ENCODE measurements at regions not wholly inside any gene's neighbourhood (a gene's known extent, or its start where the extent isn't known, plus 50 kb on each side); places are given as distances from the start of the nearest gene placed in this dataset.

- H3K27me3 Mint-ChIP-seq, result no peaks in the 10 kb centered on the region
- H3K4me1 Mint-ChIP-seq, result no peaks in the 10 kb centered on the region
Measured at GRCh38 chr11:96885912-96886311, 496.1 kb downstream of the JRKL start.

GRCh38 chr11:96893988-96894387, 504.2 kb downstream of the JRKL start:
- Mint-ChIP-seq H3K27ac (no peak overlapping the region), H3K36me3 (no peaks in the 10 kb centered on the region), H3K27me3 (no peaks in the 10 kb centered on the region), H3K4me3 (no peak overlapping the region), H3K4me1 (no peaks in the 10 kb centered on the region), H3K9me3 (peaks cover 2% of the 10 kb centered on the region)
- POLR2A ChIA-PET, result no interaction called here
- DNase-seq, result no peak
- ATAC-seq (ENCODE audit: low read depth), result no peak

More at GRCh38 chr11:96885912-96886311, 496.1 kb downstream of the JRKL start:
- Mint-ChIP-seq H3K4me3 (no peak overlapping the region), H3K9me3 (peaks cover 2% of the 10 kb centered on the region), H3K36me3 (no peaks in the 10 kb centered on the region), H3K27ac (no peak overlapping the region)
- no peak for DNase-seq
- ATAC-seq (ENCODE audit: low read depth), result no peak
- POLR2A ChIA-PET, result no interaction called here

GRCh38 chr11:96894587-96894986, 504.8 kb downstream of the JRKL start:
- DNase-seq (no peak), ATAC-seq (ENCODE audit: low read depth) (no peak)
- Mint-ChIP-seq H3K4me1 (no peaks in the 10 kb centered on the region), H3K4me3 (no peak overlapping the region), H3K27ac (no peak overlapping the region), H3K9me3 (peaks cover 2% of the 10 kb centered on the region), H3K36me3 (no peaks in the 10 kb centered on the region), H3K27me3 (no peaks in the 10 kb centered on the region)
- POLR2A ChIA-PET, result no interaction called here

- POLR2A ChIA-PET, result no interaction called here
- ATAC-seq (ENCODE audit: low read depth), result no peak
- no peak for DNase-seq
- Mint-ChIP-seq H3K9me3 (peaks cover 4% of the 10 kb centered on the region), H3K36me3 (no peaks in the 10 kb centered on the region), H3K4me1 (no peaks in the 10 kb centered on the region), H3K27ac (no peak overlapping the region), H3K27me3 (no peaks in the 10 kb centered on the region), H3K4me3 (no peak overlapping the region)
Measured at GRCh38 chr11:96899971-96900370, 510.2 kb downstream of the JRKL start.

- no peak for ATAC-seq (ENCODE audit: low read depth)
- POLR2A ChIA-PET, result no interaction called here
- no peak for DNase-seq
- H3K4me3 Mint-ChIP-seq, result no peak overlapping the region
- no peak overlapping the region for H3K27ac Mint-ChIP-seq
- no peaks in the 10 kb centered on the region for H3K27me3 Mint-ChIP-seq
- no peaks in the 10 kb centered on the region for H3K4me1 Mint-ChIP-seq
- H3K9me3 Mint-ChIP-seq, result peaks cover 4% of the 10 kb centered on the region
- H3K36me3 Mint-ChIP-seq, result no peaks in the 10 kb centered on the region
Measured at GRCh38 chr11:96905143-96905542, 515.3 kb downstream of the JRKL start.

GRCh38 chr11:96905663-96906062, 515.9 kb downstream of the JRKL start:
- no peaks in the 10 kb centered on the region for H3K36me3 Mint-ChIP-seq
- no peaks in the 10 kb centered on the region for H3K4me1 Mint-ChIP-seq
- H3K4me3 Mint-ChIP-seq, result no peak overlapping the region
- ATAC-seq (ENCODE audit: low read depth) (no peak), DNase-seq (no peak)
- POLR2A ChIA-PET, result no interaction called here
- H3K27me3 Mint-ChIP-seq, result no peaks in the 10 kb centered on the region
- H3K9me3 Mint-ChIP-seq, result peaks cover 6% of the 10 kb centered on the region
- no peak overlapping the region for H3K27ac Mint-ChIP-seq

GRCh38 chr11:96906476-96906875, 516.7 kb downstream of the JRKL start:
- DNase-seq, result no peak
- H3K27ac Mint-ChIP-seq, result no peak overlapping the region

GRCh38 chr11:96925862-96926261, 536.0 kb downstream of the JRKL start:
- Mint-ChIP-seq H3K4me3 (no peak overlapping the region), H3K9me3 (no peaks in the 10 kb centered on the region), H3K27ac (no peak overlapping the region), H3K4me1 (no peaks in the 10 kb centered on the region), H3K36me3 (no peaks in the 10 kb centered on the region), H3K27me3 (no peaks in the 10 kb centered on the region)
- POLR2A ChIA-PET, result no interaction called here
- ATAC-seq (ENCODE audit: low read depth), result no peak
- DNase-seq, result no peak

More at GRCh38 chr11:96906476-96906875, 516.7 kb downstream of the JRKL start:
- H3K27me3 Mint-ChIP-seq, result no peaks in the 10 kb centered on the region
- POLR2A ChIA-PET, result no interaction called here
- H3K9me3 Mint-ChIP-seq, result peaks cover 6% of the 10 kb centered on the region
- H3K36me3 Mint-ChIP-seq, result no peaks in the 10 kb centered on the region
- H3K4me1 Mint-ChIP-seq, result no peaks in the 10 kb centered on the region
- H3K4me3 Mint-ChIP-seq, result no peak overlapping the region
- ATAC-seq (ENCODE audit: low read depth), result no peak

- DNase-seq (no peak), ATAC-seq (ENCODE audit: low read depth) (no peak)
- no peaks in the 10 kb centered on the region for H3K4me1 Mint-ChIP-seq
- POLR2A ChIA-PET, result no interaction called here
- no peak overlapping the region for H3K4me3 Mint-ChIP-seq
- no peak overlapping the region for H3K27ac Mint-ChIP-seq
- H3K27me3 Mint-ChIP-seq, result no peaks in the 10 kb centered on the region
- H3K9me3 Mint-ChIP-seq, result no peaks in the 10 kb centered on the region
- H3K36me3 Mint-ChIP-seq, result no peaks in the 10 kb centered on the region
Measured at GRCh38 chr11:96940227-96940626, 550.4 kb downstream of the JRKL start.

- H3K27ac Mint-ChIP-seq, result no peak overlapping the region
- no peaks in the 10 kb centered on the region for H3K4me1 Mint-ChIP-seq
- H3K4me3 Mint-ChIP-seq, result no peak overlapping the region
- DNase-seq (no peak), ATAC-seq (ENCODE audit: low read depth) (no peak)
- POLR2A ChIA-PET, result no interaction called here
- no peaks in the 10 kb centered on the region for H3K9me3 Mint-ChIP-seq
- no peaks in the 10 kb centered on the region for H3K36me3 Mint-ChIP-seq
- no peaks in the 10 kb centered on the region for H3K27me3 Mint-ChIP-seq
Measured at GRCh38 chr11:96942855-96943254, 553.0 kb downstream of the JRKL start.

GRCh38 chr11:96943970-96944369, 554.2 kb downstream of the JRKL start:
- no peaks in the 10 kb centered on the region for H3K4me1 Mint-ChIP-seq
- no peak overlapping the region for H3K27ac Mint-ChIP-seq
- no peaks in the 10 kb centered on the region for H3K9me3 Mint-ChIP-seq
- POLR2A ChIA-PET, result no interaction called here
- ATAC-seq (ENCODE audit: low read depth), result no peak
- no peak overlapping the region for H3K4me3 Mint-ChIP-seq
- no peaks in the 10 kb centered on the region for H3K27me3 Mint-ChIP-seq
- no peak for DNase-seq
- no peaks in the 10 kb centered on the region for H3K36me3 Mint-ChIP-seq

- H3K27ac Mint-ChIP-seq, result no peak overlapping the region
- H3K4me1 Mint-ChIP-seq, result no peaks in the 10 kb centered on the region
- H3K4me3 Mint-ChIP-seq, result no peak overlapping the region
- POLR2A ChIA-PET, result no interaction called here
- no peak for DNase-seq
- peaks cover 1% of the 10 kb centered on the region for H3K9me3 Mint-ChIP-seq
- no peaks in the 10 kb centered on the region for H3K27me3 Mint-ChIP-seq
- H3K36me3 Mint-ChIP-seq, result no peaks in the 10 kb centered on the region
- no peak for ATAC-seq (ENCODE audit: low read depth)
Measured at GRCh38 chr11:96948066-96948465, 558.3 kb downstream of the JRKL start.

GRCh38 chr11:96949464-96949863, 559.7 kb downstream of the JRKL start:
- ATAC-seq (ENCODE audit: low read depth) (no peak), DNase-seq (no peak)
- no peak overlapping the region for H3K4me3 Mint-ChIP-seq
- no peak overlapping the region for H3K27ac Mint-ChIP-seq
- H3K27me3 Mint-ChIP-seq, result no peaks in the 10 kb centered on the region
- H3K4me1 Mint-ChIP-seq, result no peaks in the 10 kb centered on the region
- H3K9me3 Mint-ChIP-seq, result peaks cover 1% of the 10 kb centered on the region
- POLR2A ChIA-PET, result no interaction called here
- no peaks in the 10 kb centered on the region for H3K36me3 Mint-ChIP-seq

GRCh38 chr11:96954587-96955242, 564.9 kb downstream of the JRKL start:
- Mint-ChIP-seq H3K36me3 (no peaks in the 10 kb centered on the region), H3K27me3 (no peaks in the 10 kb centered on the region), H3K4me1 (no peaks in the 10 kb centered on the region), H3K27ac (no peak overlapping the region), H3K9me3 (peaks cover 3% of the 10 kb centered on the region), H3K4me3 (no peak overlapping the region)
- DNase-seq (no peak), ATAC-seq (ENCODE audit: low read depth) (no peak)
- POLR2A ChIA-PET, result no interaction called here

- no peaks in the 10 kb centered on the region for H3K4me1 Mint-ChIP-seq
- peaks cover 2% of the 10 kb centered on the region for H3K9me3 Mint-ChIP-seq
- DNase-seq, result no peak
- H3K4me3 Mint-ChIP-seq, result no peak overlapping the region
- no peak for ATAC-seq (ENCODE audit: low read depth)
- no peak overlapping the region for H3K27ac Mint-ChIP-seq
- H3K27me3 Mint-ChIP-seq, result no peaks in the 10 kb centered on the region
- POLR2A ChIA-PET, result no interaction called here
- no peaks in the 10 kb centered on the region for H3K36me3 Mint-ChIP-seq
Measured at GRCh38 chr11:96960476-96960875, 570.7 kb downstream of the JRKL start.

All from activated naive CD8-positive, alpha-beta T cell treated with anti-CD3 and anti-CD28 coated beads, Interleukin-2, amount 10 ng/mL, durations not matched to agents 7 days and 5 days (primary cell).